Erythroblast (primary cell): ENCODE measurements at regions not wholly inside any gene's neighbourhood (a gene's known extent, or its start where the extent isn't known, plus 50 kb on each side); places are given as distances from the start of the nearest gene placed in this dataset.
"Not testable (repeated sequence)": the region's sequence is repeated elsewhere in the genome, so short reads cannot be mapped to it uniquely, and the experiment has no call there.

Experiments
- GATA1 ChIP-seq: IDR thresholded peaks from 2 replicates; pipeline ENCODE4 v1.6.1; 2011; ENCODE audit warnings: low read depth, mild to moderate bottlenecking, control low read depth, low read length, moderate library complexity
- POLR2A ChIP-seq: IDR thresholded peaks from 2 replicates; pipeline ENCODE4 v1.6.1; 2011; ENCODE audit warnings: mild to moderate bottlenecking, low read length

DNA sequence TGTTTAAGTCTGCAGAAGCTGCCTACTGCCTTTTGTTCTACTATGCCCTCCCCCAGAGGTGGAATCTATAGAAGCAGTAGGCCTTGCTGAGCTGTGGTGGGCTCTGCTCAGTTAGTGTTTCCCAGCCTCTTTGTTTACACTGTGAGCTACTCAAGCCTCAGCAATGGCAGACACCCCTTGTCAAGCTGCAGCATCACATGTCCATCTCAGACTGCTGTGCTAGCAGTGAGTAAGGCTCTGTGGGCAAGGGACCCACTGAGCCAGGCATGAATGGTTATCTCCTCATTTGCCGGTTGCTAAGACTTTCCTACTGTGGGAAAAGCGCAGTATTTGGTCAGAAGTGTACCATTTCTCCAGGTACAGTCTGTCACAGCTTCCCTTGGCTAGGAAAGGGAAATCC lies 167.4 kb upstream of the IGFBP3 start:
- not testable (repeated sequence) for TF ChIP-seq POLR2A, GATA1
